Parathyroid adenoma (tissue), 2 donors: ENCODE measurements at regions not wholly inside any gene's neighbourhood (a gene's known extent, or its start where the extent isn't known, plus 50 kb on each side); places are given as distances from the start of the nearest gene placed in this dataset.

ENCODE experiments used
- H2AFZ ChIP-seq: fragments of 300-600 bp; sonication (generic); one replicate; pipeline ENCODE4 v1.7.0; 2017; ENCODE audit warnings: antibody characterized with exemption, mild to moderate bottlenecking
- H3K27ac ChIP-seq: fragments of 300-600 bp; sonication (generic); one replicate; pipeline ENCODE4 v1.7.0; 2017
- H3K27me3 ChIP-seq: fragments of 300-600 bp; sonication (generic); one replicate; pipeline ENCODE4 v1.7.0; 2017; ENCODE audit warnings: low read length; ENCODE audit not compliant: control insufficient read depth, insufficient read depth
- H3K36me3 ChIP-seq: fragments of 300-600 bp; sonication (generic); one replicate; pipeline ENCODE4 v1.7.0; 2017; ENCODE audit warnings: low read length; ENCODE audit not compliant: control insufficient read depth, insufficient read depth
- H3K4me1 ChIP-seq: fragments of 300-600 bp; sonication (generic); one replicate; pipeline ENCODE4 v1.7.0; 2017; ENCODE audit warnings: control low read depth
- H3K4me2 ChIP-seq: fragments of 300-600 bp; sonication (generic); one replicate; pipeline ENCODE4 v1.7.0; 2017; ENCODE audit warnings: low read length
- H3K4me3 ChIP-seq: fragments of 300-600 bp; sonication (generic); one replicate; pipeline ENCODE4 v1.7.0; 2017; ENCODE audit warnings: low read depth, low read length
- H3K79me2 ChIP-seq: fragments of 300-600 bp; sonication (generic); one replicate; pipeline ENCODE4 v1.7.0; 2017; ENCODE audit warnings: control low read depth
- H3K9ac ChIP-seq: fragments of 300-600 bp; sonication (generic); one replicate; pipeline ENCODE4 v1.7.0; 2017; ENCODE audit warnings: mild to moderate bottlenecking
- H3K9me3 ChIP-seq: fragments of 300-600 bp; sonication (generic); one replicate; pipeline ENCODE4 v1.7.0; 2017; ENCODE audit warnings: low read length; ENCODE audit not compliant: control insufficient read depth
- CTCF ChIP-seq: fragments of 300-600 bp; sonication (generic); IDR thresholded peaks from one replicate; pipeline ENCODE4 v1.7.0; 2017; ENCODE audit warnings: antibody characterized with exemption, mild to moderate bottlenecking
- donor health status: primary hyperparathyroidism.

DNA sequence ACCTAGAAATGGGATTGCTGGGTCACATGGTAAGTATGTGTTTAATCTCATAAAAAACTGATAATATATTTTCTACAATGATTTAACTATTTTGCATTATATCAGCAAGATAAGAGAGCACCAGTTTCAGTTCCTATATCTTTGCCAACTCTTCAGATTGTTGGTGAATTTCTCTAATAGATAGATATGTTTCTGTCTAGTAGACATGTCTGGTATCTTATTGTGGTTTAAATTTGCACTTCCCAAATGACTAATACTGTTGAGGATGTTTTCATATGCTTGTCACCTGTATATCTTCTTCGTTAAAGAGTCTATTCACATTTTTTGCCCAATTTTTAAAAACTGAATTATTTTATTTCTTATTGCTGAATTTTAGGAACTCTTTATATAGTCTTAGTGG is 113.8 kb upstream of the UXS1 start:
- no peak overlapping the region for H3K4me2 ChIP-seq
- H3K4me3 ChIP-seq: no peak overlapping the region
- no peaks in the 10 kb centered on the region for H3K9me3 ChIP-seq
- no peak overlapping the region for H3K27ac ChIP-seq
- H3K36me3 ChIP-seq: no peaks in the 10 kb centered on the region
- no peaks in the 10 kb centered on the region for H3K27me3 ChIP-seq
- no peak overlapping the region for H3K9ac ChIP-seq
- no peaks in the 10 kb centered on the region for H3K4me1 ChIP-seq
- no peak for TF ChIP-seq CTCF
- no peaks in the 10 kb centered on the region for H3K79me2 ChIP-seq
- H2AFZ ChIP-seq: no peak overlapping the region

DNA sequence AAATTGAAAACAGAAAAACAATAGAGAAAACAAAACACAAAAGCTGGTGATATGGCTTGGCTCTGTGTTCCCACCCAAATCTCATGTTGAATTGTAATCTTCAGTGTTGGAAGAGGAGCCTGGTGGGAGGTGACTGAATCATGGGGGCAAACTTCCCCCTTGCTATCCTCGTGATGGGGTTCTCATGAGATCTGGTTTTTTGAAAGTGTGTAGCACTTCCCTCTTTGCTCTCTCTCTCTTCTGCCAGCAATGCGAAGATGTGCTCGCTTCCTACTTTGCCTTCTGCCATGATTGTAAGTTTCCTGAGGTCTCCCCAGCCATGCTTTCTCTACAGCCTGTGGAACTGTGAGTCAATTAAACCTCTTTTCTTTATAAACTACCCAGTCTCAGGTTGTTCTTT is 112.3 kb upstream of the UXS1 start:
- Histone ChIP-seq H3K4me3 (no peak overlapping the region), H3K79me2 (no peaks in the 10 kb centered on the region), H3K4me1 (no peaks in the 10 kb centered on the region), H3K36me3 (no peaks in the 10 kb centered on the region), H3K9me3 (no peaks in the 10 kb centered on the region), H2AFZ (no peak overlapping the region), H3K27me3 (no peaks in the 10 kb centered on the region), H3K9ac (no peak overlapping the region), H3K27ac (no peak overlapping the region), H3K4me2 (no peak overlapping the region)
- no peak for TF ChIP-seq CTCF

DNA sequence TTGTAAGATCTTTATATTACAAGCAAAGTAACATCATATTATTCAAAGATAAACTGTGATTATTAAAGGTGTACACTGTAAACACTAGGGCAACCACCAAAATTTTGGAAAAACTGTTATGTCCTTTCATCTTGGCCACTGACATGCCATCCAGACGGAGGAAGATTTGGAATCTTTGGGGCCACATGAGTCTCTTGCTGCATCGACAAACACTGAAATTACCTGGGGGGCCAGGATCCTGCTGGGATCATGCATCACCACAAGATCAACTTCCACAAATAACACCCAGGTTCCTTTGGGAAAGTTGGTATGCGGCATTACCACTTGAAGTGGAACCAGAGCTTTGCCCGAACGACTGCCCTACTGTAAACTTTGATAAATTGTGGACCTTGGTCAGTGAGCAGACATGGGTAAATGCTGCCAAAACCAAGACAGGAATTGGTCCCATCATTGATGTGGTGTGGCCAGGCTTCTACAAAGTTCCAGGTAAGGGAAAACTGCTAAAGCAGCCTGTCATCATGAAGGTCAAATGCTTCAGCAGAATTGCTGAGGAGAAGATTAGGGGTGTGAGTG is 110.6 kb upstream of the UXS1 start:
- Histone ChIP-seq H3K9me3 (no peaks in the 10 kb centered on the region), H3K4me2 (no peak overlapping the region), H3K9ac (no peak overlapping the region), H3K4me3 (no peak overlapping the region), H2AFZ (no peak overlapping the region), H3K79me2 (no peaks in the 10 kb centered on the region), H3K36me3 (no peaks in the 10 kb centered on the region), H3K27ac (no peak overlapping the region), H3K4me1 (no peaks in the 10 kb centered on the region), H3K27me3 (no peaks in the 10 kb centered on the region)
- no peak for TF ChIP-seq CTCF

DNA sequence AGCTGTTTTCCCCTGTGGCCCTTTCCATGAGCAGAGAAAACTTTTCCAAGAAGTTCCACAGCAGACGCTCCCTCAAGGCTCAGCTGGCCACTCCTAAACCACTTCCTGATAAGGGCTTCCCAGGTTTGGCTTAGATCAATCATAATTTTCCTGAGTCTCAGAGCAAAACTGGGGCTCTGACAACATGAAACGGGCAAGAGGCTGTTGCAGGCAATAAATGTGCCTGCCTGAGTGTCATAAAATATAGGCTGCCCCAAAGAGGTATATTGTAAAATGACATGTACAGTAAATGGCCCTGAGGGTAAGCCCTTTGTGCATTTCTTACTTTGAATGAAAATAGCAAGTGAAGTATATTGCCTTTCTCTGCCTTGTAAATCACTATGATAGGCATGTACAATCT is 105.6 kb upstream of the UXS1 start:
- Histone ChIP-seq H3K4me1 (no peaks in the 10 kb centered on the region), H3K4me2 (no peak overlapping the region), H2AFZ (no peak overlapping the region), H3K27me3 (no peaks in the 10 kb centered on the region), H3K9me3 (no peaks in the 10 kb centered on the region), H3K4me3 (no peak overlapping the region), H3K36me3 (no peaks in the 10 kb centered on the region), H3K79me2 (no peaks in the 10 kb centered on the region), H3K9ac (no peak overlapping the region), H3K27ac (no peak overlapping the region)
- no peak for TF ChIP-seq CTCF

DNA sequence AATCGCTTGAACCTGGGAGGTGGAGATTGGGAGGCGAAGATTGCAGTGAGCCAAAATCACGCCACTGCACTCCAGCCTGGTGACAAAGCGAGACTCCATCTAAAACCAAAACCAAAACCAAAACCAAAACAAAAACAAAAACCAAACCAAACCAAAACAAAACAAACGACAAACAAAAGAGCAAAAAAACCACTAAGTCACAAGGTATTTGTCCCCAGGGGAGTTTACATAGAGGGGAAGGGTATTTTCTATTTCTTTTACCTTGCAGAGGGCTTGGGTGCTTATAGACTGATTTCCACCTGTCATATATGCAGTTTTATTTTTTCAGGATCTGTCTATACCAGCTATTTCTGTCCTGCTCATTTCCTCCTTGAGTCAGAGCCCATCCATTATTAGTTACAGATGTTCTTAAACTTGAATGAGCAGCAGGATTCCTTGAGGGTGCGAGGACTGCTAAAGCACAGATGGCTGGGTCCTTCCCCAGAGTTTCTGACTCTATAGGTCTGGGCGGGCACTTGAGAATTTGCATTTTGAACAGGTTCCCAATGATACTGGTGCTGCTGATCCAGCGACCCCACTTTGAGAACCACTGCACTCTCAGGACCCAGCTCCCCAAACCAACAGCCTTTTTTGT is 102.2 kb upstream of the UXS1 start:
- Histone ChIP-seq H3K4me1 (no peaks in the 10 kb centered on the region), H3K9ac (no peak overlapping the region), H3K79me2 (no peaks in the 10 kb centered on the region), H3K9me3 (no peaks in the 10 kb centered on the region), H3K27me3 (no peaks in the 10 kb centered on the region), H2AFZ (no peak overlapping the region), H3K4me2 (no peak overlapping the region), H3K27ac (no peak overlapping the region), H3K4me3 (no peak overlapping the region), H3K36me3 (no peaks in the 10 kb centered on the region)
- no peak for TF ChIP-seq CTCF
